ENCODE measurements at regions not wholly inside any gene's neighbourhood (a gene's known extent, or its start where the extent isn't known, plus 50 kb on each side); places are given as distances from the start of the nearest gene placed in this dataset.

DNA sequence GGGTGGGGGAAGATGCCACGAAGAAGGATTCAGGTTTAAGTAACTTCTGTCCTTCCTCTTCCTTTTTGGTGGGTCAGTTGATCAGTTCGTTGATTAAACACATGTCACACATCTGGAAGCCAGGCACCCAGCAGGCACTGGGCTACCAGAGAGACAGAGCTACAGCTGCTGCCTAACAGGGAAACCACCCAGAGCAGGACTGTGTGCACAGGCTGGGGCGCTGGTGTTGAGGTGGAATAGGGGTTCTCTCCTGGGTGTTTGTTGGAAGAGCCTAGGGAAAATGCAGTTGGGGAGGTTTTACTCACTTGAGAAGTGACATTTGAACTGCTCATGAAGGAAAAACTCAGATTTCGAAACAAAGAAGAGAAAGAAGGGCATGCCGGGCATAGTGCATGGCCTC is 152.4 kb downstream of the IRX5 start:
- TF ChIP-seq, protein P1, sequence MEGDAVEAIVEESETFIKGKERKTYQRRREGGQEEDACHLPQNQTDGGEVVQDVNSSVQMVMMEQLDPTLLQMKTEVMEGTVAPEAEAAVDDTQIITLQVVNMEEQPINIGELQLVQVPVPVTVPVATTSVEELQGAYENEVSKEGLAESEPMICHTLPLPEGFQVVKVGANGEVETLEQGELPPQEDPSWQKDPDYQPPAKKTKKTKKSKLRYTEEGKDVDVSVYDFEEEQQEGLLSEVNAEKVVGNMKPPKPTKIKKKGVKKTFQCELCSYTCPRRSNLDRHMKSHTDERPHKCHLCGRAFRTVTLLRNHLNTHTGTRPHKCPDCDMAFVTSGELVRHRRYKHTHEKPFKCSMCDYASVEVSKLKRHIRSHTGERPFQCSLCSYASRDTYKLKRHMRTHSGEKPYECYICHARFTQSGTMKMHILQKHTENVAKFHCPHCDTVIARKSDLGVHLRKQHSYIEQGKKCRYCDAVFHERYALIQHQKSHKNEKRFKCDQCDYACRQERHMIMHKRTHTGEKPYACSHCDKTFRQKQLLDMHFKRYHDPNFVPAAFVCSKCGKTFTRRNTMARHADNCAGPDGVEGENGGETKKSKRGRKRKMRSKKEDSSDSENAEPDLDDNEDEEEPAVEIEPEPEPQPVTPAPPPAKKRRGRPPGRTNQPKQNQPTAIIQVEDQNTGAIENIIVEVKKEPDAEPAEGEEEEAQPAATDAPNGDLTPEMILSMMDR (IDR thresholded peaks at IDR 0.05): no peak
- TF ChIP-seq POLR2A (IDR thresholded peaks at IDR 0.05): no peak

All from Peyer's patch (tissue), 4 donors.